ENCODE measurements at regions not wholly inside any gene's neighbourhood (a gene's known extent, or its start where the extent isn't known, plus 50 kb on each side); places are given as distances from the start of the nearest gene placed in this dataset.

- no peak for DNase-seq
Measured at GRCh38 chr2:228283491-228284171, 102.1 kb upstream of the SPHKAP start.

GRCh38 chr2:228282376-228282775 lies 100.9 kb upstream of the SPHKAP start:
- no peak for DNase-seq

GRCh38 chr2:228273159-228273558 lies 91.7 kb upstream of the SPHKAP start:
- DNase-seq = no peak

GRCh38 chr2:228269351-228269750 lies 87.9 kb upstream of the SPHKAP start:
- DNase-seq = no peak

GRCh38 chr2:228268756-228269155 lies 87.3 kb upstream of the SPHKAP start:
- peak; percentile 3 for DNase-seq

- no peak for DNase-seq
Measured at GRCh38 chr2:228268301-228268700, 86.8 kb upstream of the SPHKAP start.

GRCh38 chr2:228263156-228263555 lies 81.7 kb upstream of the SPHKAP start:
- no peak for DNase-seq

GRCh38 chr2:228261546-228261945 lies 80.1 kb upstream of the SPHKAP start:
- no peak for DNase-seq

- DNase-seq = no peak
Measured at GRCh38 chr2:228257379-228257778, 75.9 kb upstream of the SPHKAP start.

- no peak for DNase-seq
Measured at GRCh38 chr2:228253752-228254151, 72.3 kb upstream of the SPHKAP start.

GRCh38 chr2:228247335-228247734 lies 65.8 kb upstream of the SPHKAP start:
- DNase-seq = no peak

GRCh38 chr2:228245601-228246000 lies 64.1 kb upstream of the SPHKAP start:
- no peak for DNase-seq

- no peak for DNase-seq
Measured at GRCh38 chr2:228242591-228242990, 61.1 kb upstream of the SPHKAP start.

GRCh38 chr2:228239907-228240561 lies 58.5 kb upstream of the SPHKAP start:
- DNase-seq = no peak

- DNase-seq = no peak
Measured at GRCh38 chr2:228239207-228239906, 57.9 kb upstream of the SPHKAP start.
